Upper lobe of left lung (tissue), 4 donors: ENCODE measurements at regions not wholly inside any gene's neighbourhood (a gene's known extent, or its start where the extent isn't known, plus 50 kb on each side); places are given as distances from the start of the nearest gene placed in this dataset.

Experiments used
- CTCF ChIP-seq, 6 experiments: fragments of 450-650 bp in 4 of 6; fragments of 200-600 bp in 2 of 6; sonication (generic) in 2 of 6; IDR thresholded peaks; one replicate each; pipeline ENCODE4 v1.5.1; 2016 to 2019; ENCODE audit warnings: antibody characterized with exemption in 6 of 6
- EP300 ChIP-seq, 4 donors: sonication (generic); formaldehyde crosslinking; IDR thresholded peaks; one replicate each; pipeline ENCODE4 v1.5.1; 2017; ENCODE audit warnings: antibody characterized with exemption in 4 of 4, control low read depth in 2 of 4
- POLR2A ChIP-seq, 4 donors: fragments of 450-650 bp; IDR thresholded peaks; one replicate each; pipeline ENCODE4 v1.5.1; 2016 to 2017; ENCODE audit warnings: antibody characterized with exemption in 4 of 4, mild to moderate bottlenecking in 2 of 4
- POLR2AphosphoS5 ChIP-seq, 2 donors: sonication (generic); formaldehyde crosslinking; IDR thresholded peaks; one replicate each; pipeline ENCODE4 v1.5.1; 2017; ENCODE audit warnings: antibody characterized with exemption in 2 of 2

- TF ChIP-seq CTCF (IDR thresholded peaks at IDR 0.05) (no peak), POLR2AphosphoS5 (IDR thresholded peaks at IDR 0.05) (no peak), POLR2A (IDR thresholded peaks at IDR 0.05) (no peak), EP300 (IDR thresholded peaks at IDR 0.05) (no peak)
These were observed 191.7 kb upstream of the TLE3 start for GRCh38 chr15:70289191-70289955.
